Endothelial cell of umbilical vein (primary cell): ENCODE measurements at regions not wholly inside any gene's neighbourhood (a gene's known extent, or its start where the extent isn't known, plus 50 kb on each side); places are given as distances from the start of the nearest gene placed in this dataset.

Source experiments
- CTCF ChIP-seq, 2 donors: IDR thresholded peaks; 1 replicate in 1 of 2; 2 replicates in 1 of 2; pipeline ENCODE4 v1.5.1; 2011; ENCODE audit warnings: low read length in 2 of 2, mild to moderate bottlenecking in 2 of 2, moderate library complexity in 2 of 2, control low read depth in 1 of 2, inconsistent platforms in 1 of 2, low read depth in 1 of 2; ENCODE audit not compliant: insufficient read depth in 1 of 2; ENCODE audit errors: extremely low read depth in 1 of 2
- EZH2 ChIP-seq: IDR thresholded peaks from 2 replicates; pipeline ENCODE4 v1.6.1; 2012; ENCODE audit warnings: borderline replicate concordance, low read depth, mild to moderate bottlenecking, moderate library complexity, low read length, inconsistent platforms; ENCODE audit not compliant: severe bottlenecking
- GATA2 ChIP-seq: IDR thresholded peaks from 2 replicates; pipeline ENCODE4 v1.7.0; 2011; ENCODE audit warnings: low read depth, mild to moderate bottlenecking, moderate library complexity, mixed read lengths, low read length; ENCODE audit not compliant: insufficient read length, insufficient read depth
- POLR2A ChIP-seq: IDR thresholded peaks from 2 replicates; pipeline ENCODE4 v1.6.1; 2012; ENCODE audit warnings: low read depth, mild to moderate bottlenecking, control low read depth, low read length
- POLR2AphosphoS5 ChIP-seq: IDR thresholded peaks from 2 replicates; pipeline ENCODE4 v1.6.1; 2012; ENCODE audit warnings: low read depth, mild to moderate bottlenecking, control low read depth, low read length, moderate library complexity; ENCODE audit not compliant: insufficient read depth

GRCh38 chr3:106115557-106115956 lies 246.7 kb upstream of the CBLB start:
- TF ChIP-seq POLR2AphosphoS5 (no peak), POLR2A (no peak), CTCF (IDR thresholded peaks at IDR 0.05; ENCODE audit: extremely low read depth in 1 of 2, insufficient read depth in 1 of 2, low read depth in 1 of 2, low read length in 2 of 2) (no peak), EZH2 (no peak), GATA2 (no peak)
